ENCODE measurements at regions not wholly inside any gene's neighbourhood (a gene's known extent, or its start where the extent isn't known, plus 50 kb on each side); places are given as distances from the start of the nearest gene placed in this dataset.

GRCh38 chr6:26249957-26250697 lies 114.9 kb upstream of the BTN3A2 start:
- peak overlapping the region; percentile 54 for H3K4me3 ChIP-seq (ENCODE audit: control insufficient read depth, low read depth, low read length)
- DNase-seq (ENCODE audit: low read depth): no peak
- peak; percentile 34 for TF ChIP-seq CTCF (IDR thresholded peaks at IDR 0.05; ENCODE audit: control insufficient read depth, insufficient read depth, low read depth, low read length, missing control alignments)

GRCh38 chr6:26250698-26251044 lies 114.3 kb upstream of the BTN3A2 start:
- no peak for TF ChIP-seq CTCF (IDR thresholded peaks at IDR 0.05; ENCODE audit: control insufficient read depth, insufficient read depth, low read depth, low read length, missing control alignments)
- H3K4me3 ChIP-seq (ENCODE audit: control insufficient read depth, low read depth, low read length): peak overlapping the region; percentile 54
- no peak for DNase-seq (ENCODE audit: low read depth)

GRCh38 chr6:26251354-26252076 lies 113.5 kb upstream of the BTN3A2 start:
- no peak for DNase-seq (ENCODE audit: low read depth)
- peak overlapping the region; percentile 40 for H3K4me3 ChIP-seq (ENCODE audit: control insufficient read depth, low read depth, low read length)
- TF ChIP-seq CTCF (IDR thresholded peaks at IDR 0.05; ENCODE audit: control insufficient read depth, insufficient read depth, low read depth, low read length, missing control alignments): no peak

- TF ChIP-seq CTCF (IDR thresholded peaks at IDR 0.05; ENCODE audit: control insufficient read depth, insufficient read depth, low read depth, low read length, missing control alignments): no peak
- peak overlapping the region; percentile 40 for H3K4me3 ChIP-seq (ENCODE audit: control insufficient read depth, low read depth, low read length)
- no peak for DNase-seq (ENCODE audit: low read depth)
These were observed 112.9 kb upstream of the BTN3A2 start for GRCh38 chr6:26252077-26252472.

- no peak for TF ChIP-seq CTCF (IDR thresholded peaks at IDR 0.05; ENCODE audit: control insufficient read depth, insufficient read depth, low read depth, low read length, missing control alignments)
- no peak overlapping the region for H3K4me3 ChIP-seq (ENCODE audit: control insufficient read depth, low read depth, low read length)
- no peak for DNase-seq (ENCODE audit: low read depth)
These were observed 110.3 kb upstream of the BTN3A2 start for GRCh38 chr6:26254724-26255123.

- no peak for DNase-seq (ENCODE audit: low read depth)
- H3K4me3 ChIP-seq (ENCODE audit: control insufficient read depth, low read depth, low read length): no peak overlapping the region
- no peak for TF ChIP-seq CTCF (IDR thresholded peaks at IDR 0.05; ENCODE audit: control insufficient read depth, insufficient read depth, low read depth, low read length, missing control alignments)
These were observed 107.7 kb upstream of the BTN3A2 start for GRCh38 chr6:26257272-26257671.
